ENCODE measurements at regions not wholly inside any gene's neighbourhood (a gene's known extent, or its start where the extent isn't known, plus 50 kb on each side); places are given as distances from the start of the nearest gene placed in this dataset.

DNA sequence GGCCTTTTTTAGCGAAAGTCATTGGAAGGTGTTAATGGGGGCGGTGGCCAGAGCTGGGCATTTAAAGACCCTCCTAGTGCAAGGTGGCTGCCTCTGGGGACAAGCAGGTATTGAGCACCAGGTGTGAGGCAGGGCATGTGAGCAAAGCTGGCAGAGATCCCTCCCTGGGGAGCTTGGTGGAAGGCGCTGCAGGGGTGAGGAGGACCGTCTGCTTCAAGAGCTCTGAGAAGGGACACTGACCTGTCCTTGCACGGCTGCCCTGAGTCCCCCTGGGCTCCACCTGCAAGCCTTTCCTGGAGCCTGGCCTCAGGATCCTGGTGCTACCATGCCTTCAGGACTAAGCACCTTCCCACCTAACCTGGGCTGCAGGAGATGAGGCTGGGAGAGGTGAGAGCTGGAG lies 127.0 kb upstream of the CIBAR2 start:
- no peak overlapping the region for H2BK20ac ChIP-seq (ENCODE audit: low read depth, low read length)
- ChIA-PET CTCF (interaction anchor here (1.3 kb wide), 1 partner anchor 66 kb away, joined by 4 read pairs; no protein-coding TSS in a partner anchor), POLR2A (ENCODE audit: unreplicated experiment) (no interaction called here)
- peaks cover 16% of the 10 kb centered on the region for H3K9me1 ChIP-seq (ENCODE audit: insufficient read depth, low read length)
- H3K4me1 ChIP-seq (ENCODE audit: control insufficient read depth, insufficient read depth, low read length), result peaks cover 33% of the 10 kb centered on the region
- no peak overlapping the region for H2AFZ ChIP-seq (replicated peaks; ENCODE audit: low read length, poor library complexity)
- no CpG with 5 or more reads among the region's 5 CpGs for WGBS, 2 experiments (ENCODE audit: extremely low coverage in 2 of 2, insufficient read length in 1 of 2)
- H2AK5ac ChIP-seq (ENCODE audit: low read depth, low read length), result no peak overlapping the region
- H2BK120ac ChIP-seq (ENCODE audit: low read depth, low read length), result no peak overlapping the region
- ATAC-seq (ENCODE audit: low read depth) (no peak), DNase-seq (no peak)
- dilution Hi-C loops (cut with HindIII; ENCODE audit: low sequenced_read_pairs, unreplicated experiment) (no loop called here), in situ Hi-C loops (cut with MboI; ENCODE audit: low sequenced_read_pairs) (no loop called here), intact Hi-C loops (cut with micrococcal nuclease) (loop anchor here (5.0 kb wide), 1 partner anchor 42 kb away; no protein-coding TSS in a partner anchor)
- no peaks in the 10 kb centered on the region for H3K9me3 ChIP-seq (ENCODE audit: control insufficient read depth, insufficient read depth, low read length)
- no peak overlapping the region for H2BK15ac ChIP-seq (ENCODE audit: low read depth, low read length)
- H2AK9ac ChIP-seq (replicated peaks; ENCODE audit: low read depth, low read length, poor library complexity), result no peak overlapping the region
- H3K27me3 ChIP-seq (ENCODE audit: control insufficient read depth, insufficient read depth, low read length), result no peaks in the 10 kb centered on the region
- no peak overlapping the region for H2BK5ac ChIP-seq (ENCODE audit: low read depth, low read length, poor library complexity, severe bottlenecking)
- H3K14ac ChIP-seq (replicated peaks; ENCODE audit: low read depth, low read length), result 0 out of 2 replicates have a peak overlapping the region, but pooled peaks have one; percentile 45
- H4K20me1 ChIP-seq (ENCODE audit: insufficient read depth, low read length), result peaks cover 22% of the 10 kb centered on the region
- no peak overlapping the region for H3K9ac ChIP-seq (ENCODE audit: low read depth, low read length)
- H3K27ac ChIP-seq (ENCODE audit: insufficient read depth, low read length), result no peak overlapping the region
- peaks cover 35 to 83% of the 10 kb centered on the region in 2 experiments for H3K79me1 ChIP-seq (ENCODE audit: low read depth in 1 of 2, low read length in 2 of 2)
- TF ChIP-seq, protein P1, sequence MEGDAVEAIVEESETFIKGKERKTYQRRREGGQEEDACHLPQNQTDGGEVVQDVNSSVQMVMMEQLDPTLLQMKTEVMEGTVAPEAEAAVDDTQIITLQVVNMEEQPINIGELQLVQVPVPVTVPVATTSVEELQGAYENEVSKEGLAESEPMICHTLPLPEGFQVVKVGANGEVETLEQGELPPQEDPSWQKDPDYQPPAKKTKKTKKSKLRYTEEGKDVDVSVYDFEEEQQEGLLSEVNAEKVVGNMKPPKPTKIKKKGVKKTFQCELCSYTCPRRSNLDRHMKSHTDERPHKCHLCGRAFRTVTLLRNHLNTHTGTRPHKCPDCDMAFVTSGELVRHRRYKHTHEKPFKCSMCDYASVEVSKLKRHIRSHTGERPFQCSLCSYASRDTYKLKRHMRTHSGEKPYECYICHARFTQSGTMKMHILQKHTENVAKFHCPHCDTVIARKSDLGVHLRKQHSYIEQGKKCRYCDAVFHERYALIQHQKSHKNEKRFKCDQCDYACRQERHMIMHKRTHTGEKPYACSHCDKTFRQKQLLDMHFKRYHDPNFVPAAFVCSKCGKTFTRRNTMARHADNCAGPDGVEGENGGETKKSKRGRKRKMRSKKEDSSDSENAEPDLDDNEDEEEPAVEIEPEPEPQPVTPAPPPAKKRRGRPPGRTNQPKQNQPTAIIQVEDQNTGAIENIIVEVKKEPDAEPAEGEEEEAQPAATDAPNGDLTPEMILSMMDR (conservative IDR thresholded peaks at IDR 0.05; ENCODE audit: low read depth, low read length), result no peak
- no peak for TF ChIP-seq CHD1 (IDR thresholded peaks at IDR 0.05; ENCODE audit: low read depth, low read length)
- TF ChIP-seq MAFK (IDR thresholded peaks at IDR 0.05; ENCODE audit: low read depth, low read length), result no peak
- no peak for TF ChIP-seq FOS (IDR thresholded peaks at IDR 0.05; ENCODE audit: low read depth, low read length)
- TF ChIP-seq, protein P2, sequence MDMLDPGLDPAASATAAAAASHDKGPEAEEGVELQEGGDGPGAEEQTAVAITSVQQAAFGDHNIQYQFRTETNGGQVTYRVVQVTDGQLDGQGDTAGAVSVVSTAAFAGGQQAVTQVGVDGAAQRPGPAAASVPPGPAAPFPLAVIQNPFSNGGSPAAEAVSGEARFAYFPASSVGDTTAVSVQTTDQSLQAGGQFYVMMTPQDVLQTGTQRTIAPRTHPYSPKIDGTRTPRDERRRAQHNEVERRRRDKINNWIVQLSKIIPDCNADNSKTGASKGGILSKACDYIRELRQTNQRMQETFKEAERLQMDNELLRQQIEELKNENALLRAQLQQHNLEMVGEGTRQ (IDR thresholded peaks at IDR 0.05; ENCODE audit: low read depth, low read length), result no peak
- no peak for TF ChIP-seq SMC3 (IDR thresholded peaks at IDR 0.05; ENCODE audit: low read depth, low read length)
- TF ChIP-seq, protein P3, sequence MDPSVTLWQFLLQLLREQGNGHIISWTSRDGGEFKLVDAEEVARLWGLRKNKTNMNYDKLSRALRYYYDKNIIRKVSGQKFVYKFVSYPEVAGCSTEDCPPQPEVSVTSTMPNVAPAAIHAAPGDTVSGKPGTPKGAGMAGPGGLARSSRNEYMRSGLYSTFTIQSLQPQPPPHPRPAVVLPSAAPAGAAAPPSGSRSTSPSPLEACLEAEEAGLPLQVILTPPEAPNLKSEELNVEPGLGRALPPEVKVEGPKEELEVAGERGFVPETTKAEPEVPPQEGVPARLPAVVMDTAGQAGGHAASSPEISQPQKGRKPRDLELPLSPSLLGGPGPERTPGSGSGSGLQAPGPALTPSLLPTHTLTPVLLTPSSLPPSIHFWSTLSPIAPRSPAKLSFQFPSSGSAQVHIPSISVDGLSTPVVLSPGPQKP (IDR thresholded peaks at IDR 0.05; ENCODE audit: borderline replicate concordance, low read depth, low read length), result no peak
- no peak for TF ChIP-seq RFX5 (IDR thresholded peaks at IDR 0.05; ENCODE audit: low read depth, low read length)
- no peak for TF ChIP-seq POLR2A (IDR thresholded peaks at IDR 0.05; ENCODE audit: low read depth, low read length)
- TF ChIP-seq MXI1 (IDR thresholded peaks at IDR 0.05; ENCODE audit: borderline replicate concordance, low read depth, low read length), result no peak
- no peak for TF ChIP-seq NFE2L2 (IDR thresholded peaks at IDR 0.05; ENCODE audit: low read depth, low read length)
- TF ChIP-seq RAD21 (IDR thresholded peaks at IDR 0.05; ENCODE audit: low read length), result no peak
- no peak for TF ChIP-seq RCOR1 (IDR thresholded peaks at IDR 0.05; ENCODE audit: insufficient replicate concordance, low read length)
- no peak for TF ChIP-seq MAZ (IDR thresholded peaks at IDR 0.05; ENCODE audit: borderline replicate concordance, low read depth, low read length)
- TF ChIP-seq CEBPB (IDR thresholded peaks at IDR 0.05; ENCODE audit: low read depth, low read length), result no peak
- no peak for TF ChIP-seq BHLHE40 (IDR thresholded peaks at IDR 0.05; ENCODE audit: low read depth, low read length)
- H3K4me2 ChIP-seq (ENCODE audit: low read depth, low read length), result no peak overlapping the region
- H3K18ac ChIP-seq (ENCODE audit: low read depth, low read length), result no peak overlapping the region
- peak overlapping the region; percentile 41; the same call in 1 of the 2 replicates for H4K91ac ChIP-seq (ENCODE audit: insufficient read depth, low read depth, low read length)
- H3K4ac ChIP-seq (ENCODE audit: low read depth, low read length), result peak overlapping the region; percentile 93
- no peak overlapping the region; a peak in 1 of 4 replicates for H4K8ac ChIP-seq (ENCODE audit: low read depth in 2 of 2, low read length in 2 of 2)
- no TSS peak for BruUV-seq (replicated peaks)
- H4K5ac ChIP-seq (ENCODE audit: low read depth, low read length), result no peak overlapping the region
- H3K56ac ChIP-seq (ENCODE audit: extremely low read depth, insufficient read depth, low read length), result no peak overlapping the region
- no peaks in the 10 kb centered on the region for H3K36me3 ChIP-seq (ENCODE audit: control insufficient read depth, insufficient read depth, low read length)
- H3K4me3 ChIP-seq (ENCODE audit: insufficient read depth, low read depth, low read length), result no peak overlapping the region
- no peak overlapping the region for H3K23ac ChIP-seq (ENCODE audit: low read depth, low read length)

Measured in IMR-90 (cell line).